ENCODE measurements at regions not wholly inside any gene's neighbourhood (a gene's known extent, or its start where the extent isn't known, plus 50 kb on each side); places are given as distances from the start of the nearest gene placed in this dataset.

- H3K4me3 Mint-ChIP-seq, result no peak overlapping the region
- peaks cover 35% of the 10 kb centered on the region for H3K27me3 Mint-ChIP-seq
- ChIA-PET CTCF (no interaction called here), POLR2A (no interaction called here)
- H3K4me1 Mint-ChIP-seq, result peaks cover 8% of the 10 kb centered on the region
- no peak overlapping the region for H3K27ac Mint-ChIP-seq
- no peak for DNase-seq
- peaks cover 14% of the 10 kb centered on the region for H3K9me3 Mint-ChIP-seq
- H3K36me3 Mint-ChIP-seq (ENCODE audit: low read depth), result peaks cover 6% of the 10 kb centered on the region
Observed at GRCh38 chr11:128642571-128642970, 51.3 kb upstream of the FLI1 start.

GRCh38 chr11:128643661-128644317, 50.1 kb upstream of the FLI1 start:
- no peak for DNase-seq
- peaks cover 12% of the 10 kb centered on the region for H3K9me3 Mint-ChIP-seq
- CTCF ChIA-PET, result interaction anchor here (2.0 kb wide), 1 partner anchor 12 kb away, joined by 7 read pairs; no protein-coding TSS in a partner anchor
- H3K27me3 Mint-ChIP-seq, result peaks cover 36% of the 10 kb centered on the region
- POLR2A ChIA-PET, result no interaction called here
- peaks cover 2% of the 10 kb centered on the region for H3K4me1 Mint-ChIP-seq
- peaks cover 6% of the 10 kb centered on the region for H3K36me3 Mint-ChIP-seq (ENCODE audit: low read depth)
- H3K4me3 Mint-ChIP-seq, result no peak overlapping the region
- no peak overlapping the region for H3K27ac Mint-ChIP-seq

Measured in activated CD4-positive, alpha-beta T cell treated with anti-CD3 and anti-CD28 coated beads, Interleukin-2, amount 10 ng/mL, durations not matched to agents 7 days and 5 days (primary cell).